VCaP (cell line): ENCODE measurements at regions not wholly inside any gene's neighbourhood (a gene's known extent, or its start where the extent isn't known, plus 50 kb on each side); places are given as distances from the start of the nearest gene placed in this dataset.

Experiments used
- H3K27ac ChIP-seq: fragments of 450-650 bp; 2 replicates; pipeline ENCODE4 v1.5.1; 2017
- TF ChIP-seq, protein P1 (sequence below): fragments of 450-650 bp; conservative IDR thresholded peaks from 2 replicates; pipeline ENCODE4 v1.5.1; 2017; ENCODE audit warnings: mild to moderate bottlenecking, moderate library complexity

DNA sequence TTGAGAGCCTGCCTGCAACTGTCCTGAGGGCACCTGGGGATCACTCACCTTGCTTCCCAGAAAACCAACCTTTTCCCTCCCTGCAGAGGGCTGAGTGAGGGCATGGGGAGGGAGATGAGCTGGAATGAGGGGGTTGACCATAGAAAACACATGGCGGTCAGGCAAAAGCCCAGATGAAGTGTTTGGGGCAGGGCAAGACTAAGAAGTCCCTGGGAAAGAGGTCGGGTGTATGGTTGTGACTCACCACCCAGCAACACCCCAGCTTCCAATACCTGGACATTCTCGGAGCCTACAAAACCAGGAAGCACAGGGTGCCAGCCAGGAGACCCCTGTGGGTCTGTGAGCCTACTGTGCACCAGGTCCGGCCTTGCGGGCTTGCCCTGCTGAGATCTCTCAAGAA is 95.3 kb upstream of the ATP2B2 start:
- TF ChIP-seq, protein P1, sequence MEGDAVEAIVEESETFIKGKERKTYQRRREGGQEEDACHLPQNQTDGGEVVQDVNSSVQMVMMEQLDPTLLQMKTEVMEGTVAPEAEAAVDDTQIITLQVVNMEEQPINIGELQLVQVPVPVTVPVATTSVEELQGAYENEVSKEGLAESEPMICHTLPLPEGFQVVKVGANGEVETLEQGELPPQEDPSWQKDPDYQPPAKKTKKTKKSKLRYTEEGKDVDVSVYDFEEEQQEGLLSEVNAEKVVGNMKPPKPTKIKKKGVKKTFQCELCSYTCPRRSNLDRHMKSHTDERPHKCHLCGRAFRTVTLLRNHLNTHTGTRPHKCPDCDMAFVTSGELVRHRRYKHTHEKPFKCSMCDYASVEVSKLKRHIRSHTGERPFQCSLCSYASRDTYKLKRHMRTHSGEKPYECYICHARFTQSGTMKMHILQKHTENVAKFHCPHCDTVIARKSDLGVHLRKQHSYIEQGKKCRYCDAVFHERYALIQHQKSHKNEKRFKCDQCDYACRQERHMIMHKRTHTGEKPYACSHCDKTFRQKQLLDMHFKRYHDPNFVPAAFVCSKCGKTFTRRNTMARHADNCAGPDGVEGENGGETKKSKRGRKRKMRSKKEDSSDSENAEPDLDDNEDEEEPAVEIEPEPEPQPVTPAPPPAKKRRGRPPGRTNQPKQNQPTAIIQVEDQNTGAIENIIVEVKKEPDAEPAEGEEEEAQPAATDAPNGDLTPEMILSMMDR, result no peak
- H3K27ac ChIP-seq, result peak overlapping the region; percentile 23; the same call in 1 of the 2 replicates

DNA sequence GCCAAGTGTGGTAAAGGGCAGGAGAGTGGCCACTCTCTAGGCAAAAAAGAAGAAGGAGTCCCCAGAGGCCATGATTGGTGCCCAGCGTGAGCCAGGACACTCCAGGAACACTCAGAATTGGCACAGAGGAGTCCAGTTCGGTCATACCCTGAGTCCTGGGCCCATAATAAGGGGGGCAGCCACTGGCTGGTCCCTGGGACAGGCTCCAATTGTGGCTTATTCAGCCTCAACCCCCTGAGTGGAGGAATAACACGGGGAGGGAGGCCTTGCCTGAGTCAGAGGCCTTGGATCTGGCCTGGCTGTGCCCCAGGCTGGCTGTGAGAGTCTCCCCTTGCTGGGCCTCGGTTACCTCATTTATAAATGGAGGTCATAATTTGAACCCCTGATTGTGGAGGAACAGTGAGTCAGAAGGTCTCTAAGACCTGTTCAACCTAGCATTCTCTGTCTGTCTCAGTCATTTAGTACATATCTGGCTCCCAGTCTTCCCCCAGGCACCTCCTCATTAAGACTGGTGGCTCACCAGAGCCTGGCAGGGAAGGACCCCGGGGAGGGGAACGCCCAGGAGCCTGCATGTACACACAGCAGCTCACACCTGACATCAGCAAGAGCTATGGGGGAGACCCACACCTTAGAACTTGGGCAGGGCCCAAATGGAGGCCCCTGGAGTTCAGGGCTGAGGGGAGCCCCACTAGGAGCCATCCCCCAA is 95.9 kb upstream of the ATP2B2 start:
- no peak overlapping the region; the same call in 1 of the 2 replicates for H3K27ac ChIP-seq
- TF ChIP-seq, protein P1, result no peak

DNA sequence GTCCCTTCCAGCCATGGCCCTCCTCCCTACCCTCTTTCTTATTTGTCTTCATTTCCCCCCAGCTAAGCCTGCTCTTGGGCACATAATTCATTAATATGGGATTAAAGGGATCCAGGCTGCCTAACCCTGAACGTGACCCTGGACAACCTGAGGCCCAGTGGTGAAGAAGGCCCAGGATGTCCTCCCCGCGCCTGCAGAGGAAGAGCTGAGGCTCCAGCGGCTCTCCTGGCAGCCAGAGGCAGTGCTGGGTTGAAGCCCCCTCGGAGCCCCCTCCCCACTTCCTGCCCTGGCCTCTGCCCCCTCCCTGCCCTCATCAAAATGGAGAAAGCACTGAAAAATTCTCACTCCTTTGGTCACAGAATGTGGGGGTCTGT is 96.5 kb upstream of the ATP2B2 start:
- H3K27ac ChIP-seq, result no peak overlapping the region
- TF ChIP-seq, protein P1, result no peak

DNA sequence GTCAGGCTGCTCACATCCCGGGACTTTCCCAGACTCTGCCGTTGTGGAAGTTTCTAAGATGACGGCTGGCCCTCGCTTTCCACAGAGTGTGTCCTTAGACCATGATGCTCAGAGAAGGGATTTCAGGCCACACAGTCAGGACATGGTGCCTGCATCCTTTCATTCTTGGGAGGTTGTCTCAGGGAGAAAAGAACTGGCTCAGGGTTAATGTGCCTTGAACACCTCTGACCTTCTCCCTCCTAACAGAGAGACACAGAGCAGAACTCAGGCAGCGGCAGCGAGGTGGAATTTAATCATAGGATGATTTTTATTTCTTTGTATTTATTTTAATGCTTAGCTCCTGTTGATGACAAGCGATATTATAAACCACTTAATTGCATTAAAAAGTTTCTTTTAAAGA is 96.9 kb upstream of the ATP2B2 start:
- TF ChIP-seq, protein P1, result no peak
- no peak overlapping the region for H3K27ac ChIP-seq

DNA sequence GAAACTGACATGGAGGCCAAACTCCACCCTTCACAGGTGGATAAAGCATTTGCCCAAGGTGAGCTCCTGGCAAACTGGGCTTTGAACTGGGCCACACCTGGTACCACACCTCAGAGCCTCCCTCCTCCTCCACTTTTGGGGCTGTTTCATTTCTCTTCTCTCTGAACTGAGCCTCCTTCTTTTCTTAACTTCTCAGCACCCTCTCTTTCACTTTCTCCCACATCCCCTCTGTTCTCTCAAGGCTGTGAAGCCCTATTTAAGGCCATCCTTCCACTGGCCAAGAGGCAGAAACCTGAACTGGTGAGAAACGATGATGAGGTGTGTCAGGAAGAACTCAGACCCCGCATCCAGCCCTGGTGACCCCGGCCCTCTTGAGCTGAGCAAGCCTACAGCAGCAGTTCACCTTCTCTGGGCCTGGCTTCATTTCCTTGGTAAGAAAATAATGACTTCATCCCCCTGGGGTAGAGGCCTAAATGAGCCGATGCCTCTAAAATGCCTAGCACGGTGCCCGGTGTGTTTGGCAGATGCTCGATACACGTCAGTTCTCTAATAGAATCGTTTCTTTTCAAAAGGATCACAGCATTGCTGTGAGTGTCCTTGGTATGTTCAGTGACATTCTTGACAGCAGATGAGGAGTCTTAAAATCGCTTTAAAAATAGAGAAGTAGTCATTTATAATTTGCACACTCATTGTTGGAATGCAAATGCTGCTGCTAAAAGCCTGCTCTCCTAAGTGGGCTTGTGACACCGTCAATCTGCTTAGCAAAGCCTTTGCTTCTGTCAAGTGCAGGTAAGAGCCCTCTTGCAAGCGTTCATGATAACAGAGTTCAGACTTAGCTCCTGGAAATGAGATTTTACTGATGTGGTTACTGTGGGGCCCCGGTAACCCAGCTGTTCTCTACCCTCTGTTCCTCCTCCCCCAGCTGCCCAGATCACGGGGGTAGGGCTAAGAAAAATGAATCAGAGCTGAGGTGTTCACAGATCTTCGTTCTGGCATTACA is 97.7 kb upstream of the ATP2B2 start:
- no peak overlapping the region for H3K27ac ChIP-seq
- TF ChIP-seq, protein P1, result no peak

DNA sequence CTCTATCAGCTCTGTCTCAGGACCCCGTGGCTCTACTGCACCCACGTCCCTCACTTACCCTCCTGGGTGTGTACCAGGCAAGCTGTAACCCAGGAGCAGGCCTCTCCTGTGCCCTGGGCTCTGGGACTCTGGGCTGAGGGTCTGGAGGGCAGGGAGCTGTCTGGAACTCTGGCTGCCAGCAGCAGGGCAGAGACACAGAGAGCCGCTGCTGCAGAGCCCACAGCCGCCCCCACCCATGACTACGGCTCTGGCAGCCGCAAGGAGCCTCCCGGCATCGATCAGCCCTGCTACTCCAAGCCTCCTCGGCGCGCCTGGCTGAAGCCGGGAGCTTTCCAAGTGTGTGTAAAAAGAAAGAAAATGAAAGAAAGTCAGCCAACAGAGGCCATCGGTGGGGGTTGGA is 103.7 kb upstream of the ATP2B2 start:
- TF ChIP-seq, protein P1, result no peak
- H3K27ac ChIP-seq, result no peak overlapping the region

DNA sequence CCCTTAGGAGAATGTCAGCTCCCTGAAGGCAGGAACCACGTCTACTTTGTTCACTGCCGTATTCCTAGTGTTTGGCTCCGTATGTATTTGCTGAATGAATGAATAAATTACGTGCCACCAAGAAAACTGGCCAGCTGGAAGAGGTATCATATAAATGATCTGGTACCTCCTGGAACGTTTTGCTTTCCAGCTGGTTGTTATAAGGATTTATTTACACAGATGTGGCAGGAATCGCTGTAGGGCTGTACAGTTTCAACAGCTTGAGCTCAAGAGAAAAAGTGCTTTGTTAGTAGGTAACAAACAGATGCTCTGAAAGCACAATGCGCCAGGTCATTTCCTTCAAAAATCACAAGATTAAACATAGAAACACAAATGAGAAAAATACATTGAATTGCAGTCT is 108.8 kb upstream of the ATP2B2 start:
- TF ChIP-seq, protein P1, result no peak

More for the DNA sequence above, 108.8 kb upstream of the ATP2B2 start:
- H3K27ac ChIP-seq, result no peak overlapping the region
